H1 (cell line): ENCODE measurements at regions not wholly inside any gene's neighbourhood (a gene's known extent, or its start where the extent isn't known, plus 50 kb on each side); places are given as distances from the start of the nearest gene placed in this dataset.

Source experiments
- BCL11A ChIP-seq, 2 experiments: IDR thresholded peaks; one replicate each; pipeline ENCODE4 v1.6.1; 2011; ENCODE audit warnings: low read depth in 2 of 2, low read length in 2 of 2, mild to moderate bottlenecking in 2 of 2
- CHD1 ChIP-seq: IDR thresholded peaks from 2 replicates; pipeline ENCODE4 v1.6.1; 2012; ENCODE audit warnings: low read depth, low read length, improper control_type of control experiment
- CHD7 ChIP-seq: fragments of 300-600 bp; sonication (generic); IDR thresholded peaks from 2 replicates; pipeline ENCODE4 v1.7.1; 2012; ENCODE audit warnings: low read length, moderate library complexity, mild to moderate bottlenecking, inconsistent platforms; ENCODE audit not compliant: insufficient replicate concordance
- EGR1 ChIP-seq: IDR thresholded peaks from 2 replicates; pipeline ENCODE4 v1.6.1; 2011; ENCODE audit warnings: low read depth, low read length, borderline replicate concordance
- GTF2F1 ChIP-seq: IDR thresholded peaks from 2 replicates; pipeline ENCODE4 v1.6.1; 2012; ENCODE audit warnings: low read depth, low read length, improper control_type of control experiment, borderline replicate concordance
- KDM4A ChIP-seq: IDR thresholded peaks from one replicate; pipeline ENCODE4 v1.7.1; 2012; ENCODE audit warnings: low read depth, mild to moderate bottlenecking, moderate library complexity, low read length, inconsistent platforms; ENCODE audit not compliant: severe bottlenecking
- MAX ChIP-seq: IDR thresholded peaks from 2 replicates; pipeline ENCODE4 v1.6.1; 2012; ENCODE audit warnings: inconsistent platforms
- RBBP5 ChIP-seq: IDR thresholded peaks from 2 replicates; pipeline ENCODE4 v1.7.1; 2012; ENCODE audit warnings: low read depth, mild to moderate bottlenecking, inconsistent platforms, low read length, moderate library complexity, borderline replicate concordance
- SIRT6 ChIP-seq: IDR thresholded peaks from one replicate; pipeline ENCODE4 v1.7.1; 2012; ENCODE audit warnings: low read length, inconsistent platforms
- SIX5 ChIP-seq: IDR thresholded peaks from 2 replicates; pipeline ENCODE4 v1.6.1; 2011; ENCODE audit warnings: mild to moderate bottlenecking, low read depth, low read length
- USF2 ChIP-seq: IDR thresholded peaks from 2 replicates; pipeline ENCODE4 v1.6.1; 2011; ENCODE audit warnings: low read length, improper control_type of control experiment
- YY1 ChIP-seq: IDR thresholded peaks from 2 replicates; pipeline ENCODE4 v1.6.1; 2011; ENCODE audit warnings: low read depth, mild to moderate bottlenecking, low read length

- TF ChIP-seq CHD7 (no peak), GTF2F1 (no peak), EGR1 (no peak), SIRT6 (no peak), MAX (no peak), BCL11A (IDR thresholded peaks at IDR 0.05; ENCODE audit: low read depth in 2 of 2, low read length in 2 of 2) (no peak), SIX5 (no peak), KDM4A (no peak), USF2 (no peak), YY1 (no peak), CHD1 (no peak), RBBP5 (no peak)
Measured at GRCh38 chr3:30986551-30986950, 92.1 kb upstream of the GADL1 start (continued).
